ENCODE measurements at regions not wholly inside any gene's neighbourhood (a gene's known extent, or its start where the extent isn't known, plus 50 kb on each side); places are given as distances from the start of the nearest gene placed in this dataset.
"Not testable (repeated sequence)": the region's sequence is repeated elsewhere in the genome, so short reads cannot be mapped to it uniquely, and the experiment has no call there.

GRCh38 chr5:36407396-36407795 is 105.7 kb upstream of the RANBP3L start:
- intact Hi-C loops (cut with DNase I) = loop anchor here in 2 of 4 donors (10.0 kb wide), 2 partner anchors 97 to 143 kb away; no protein-coding TSS in a partner anchor
- H3K9me3 ChIP-seq = no peaks in the 10 kb centered on the region
- no peaks in the 10 kb centered on the region for H3K27me3 ChIP-seq
- no peak overlapping the region for H3K27ac ChIP-seq
- no peak for TF ChIP-seq EP300 (IDR thresholded peaks at IDR 0.05)
- H3K4me1 ChIP-seq (ENCODE audit: insufficient read depth) = peaks cover 4% of the 10 kb centered on the region
- no peaks in the 10 kb centered on the region for H3K36me3 ChIP-seq
- no peak for DNase-seq
- WGBS, 3 donors = 62 to 93% (median 67%) methylated on average over 2 of the region's 2 CpGs
- no peak overlapping the region for H3K4me3 ChIP-seq

DNA sequence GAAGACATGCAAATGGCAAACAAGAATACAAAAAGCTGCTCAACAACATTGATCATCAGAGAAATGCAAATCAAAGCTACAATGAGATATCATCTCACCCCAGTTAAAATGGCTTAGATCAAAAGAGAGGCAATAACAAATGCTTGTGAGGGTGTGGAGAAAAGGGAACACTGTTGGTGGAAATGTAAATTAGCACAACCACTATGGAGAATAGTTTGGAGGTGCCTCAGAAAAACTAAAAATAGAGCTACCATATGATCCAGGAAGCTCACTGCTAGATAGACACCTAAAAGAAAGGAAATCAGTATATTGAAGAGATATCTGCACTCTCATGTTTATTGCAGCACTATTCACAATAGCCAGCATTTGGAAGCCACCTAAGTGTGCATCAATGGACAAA is 108.0 kb upstream of the RANBP3L start:
- not testable (repeated sequence) for H3K36me3 ChIP-seq; H3K4me1 ChIP-seq (ENCODE audit: insufficient read depth); H3K27ac ChIP-seq; H3K4me3 ChIP-seq; H3K27me3 ChIP-seq; H3K9me3 ChIP-seq; DNase-seq
- intact Hi-C loops (cut with DNase I) = loop anchor here in 3 of 4 donors (10.0 kb wide), 4 partner anchors 95 to 455 kb away; no protein-coding TSS in a partner anchor

DNA sequence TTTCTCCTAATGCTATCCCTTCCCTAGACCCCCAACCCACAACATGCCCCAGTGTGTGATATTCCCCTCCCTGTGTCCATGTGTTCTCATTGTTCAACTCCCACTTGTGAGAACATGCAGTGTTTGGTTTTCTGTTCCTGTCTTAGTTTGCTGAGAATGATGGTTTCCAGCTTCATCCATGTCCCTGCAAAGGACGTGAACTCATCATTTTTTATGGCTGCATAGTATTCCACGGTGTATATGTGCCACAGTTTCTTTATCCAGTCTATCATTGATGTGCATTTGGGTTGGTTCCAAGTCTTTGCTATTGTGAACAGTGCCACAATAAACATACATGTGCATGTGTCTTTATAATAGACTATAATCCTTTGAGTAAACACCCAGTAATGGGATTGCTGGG is 109.0 kb upstream of the RANBP3L start:
- intact Hi-C loops (cut with DNase I) = loop anchor here in 2 of 4 donors (10.0 kb wide), 2 partner anchors 284 to 454 kb away; no protein-coding TSS in a partner anchor
- 88 to 100% (median 96%) methylated on average over 2 of the region's 2 CpGs for WGBS, 3 donors
- H3K27ac ChIP-seq; H3K4me3 ChIP-seq; H3K27me3 ChIP-seq; H3K36me3 ChIP-seq; DNase-seq; H3K4me1 ChIP-seq (ENCODE audit: insufficient read depth); H3K9me3 ChIP-seq: not testable (repeated sequence)

DNA sequence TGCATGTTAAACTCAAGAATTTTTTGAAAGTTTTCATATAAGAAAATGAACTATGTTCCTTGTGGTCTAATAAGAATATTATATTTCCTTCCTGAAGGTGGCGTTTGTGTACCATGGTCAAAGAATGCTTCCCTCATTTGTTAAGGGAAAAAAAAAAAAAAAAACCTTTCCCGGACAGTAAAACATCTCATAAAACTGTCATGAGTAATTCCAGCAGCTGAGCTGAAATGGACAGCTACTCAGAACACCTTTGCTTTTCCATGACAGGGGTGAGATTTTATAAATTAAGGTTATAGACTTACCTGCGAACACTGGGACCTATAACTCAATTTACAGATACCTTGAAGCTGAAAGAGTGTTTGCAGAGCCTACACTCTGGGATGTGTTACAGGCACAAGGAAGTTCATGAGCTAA is 113.2 kb upstream of the RANBP3L start:
- Histone ChIP-seq H3K4me1 (ENCODE audit: insufficient read depth) (no peaks in the 10 kb centered on the region), H3K4me3 (no peak overlapping the region), H3K27me3 (no peaks in the 10 kb centered on the region), H3K9me3 (no peaks in the 10 kb centered on the region), H3K36me3 (no peaks in the 10 kb centered on the region), H3K27ac (no peak overlapping the region)
- intact Hi-C loops (cut with DNase I) = loop anchor here in 3 of 4 donors (1.0 to 10.0 kb wide), 4 partner anchors 279 to 450 kb away; no protein-coding TSS in a partner anchor
- 18 to 19% (median 18%) methylated on average over 3 of the region's 3 CpGs for WGBS, 3 donors
- no peak for TF ChIP-seq EP300 (IDR thresholded peaks at IDR 0.05)
- TF ChIP-seq, protein P1, sequence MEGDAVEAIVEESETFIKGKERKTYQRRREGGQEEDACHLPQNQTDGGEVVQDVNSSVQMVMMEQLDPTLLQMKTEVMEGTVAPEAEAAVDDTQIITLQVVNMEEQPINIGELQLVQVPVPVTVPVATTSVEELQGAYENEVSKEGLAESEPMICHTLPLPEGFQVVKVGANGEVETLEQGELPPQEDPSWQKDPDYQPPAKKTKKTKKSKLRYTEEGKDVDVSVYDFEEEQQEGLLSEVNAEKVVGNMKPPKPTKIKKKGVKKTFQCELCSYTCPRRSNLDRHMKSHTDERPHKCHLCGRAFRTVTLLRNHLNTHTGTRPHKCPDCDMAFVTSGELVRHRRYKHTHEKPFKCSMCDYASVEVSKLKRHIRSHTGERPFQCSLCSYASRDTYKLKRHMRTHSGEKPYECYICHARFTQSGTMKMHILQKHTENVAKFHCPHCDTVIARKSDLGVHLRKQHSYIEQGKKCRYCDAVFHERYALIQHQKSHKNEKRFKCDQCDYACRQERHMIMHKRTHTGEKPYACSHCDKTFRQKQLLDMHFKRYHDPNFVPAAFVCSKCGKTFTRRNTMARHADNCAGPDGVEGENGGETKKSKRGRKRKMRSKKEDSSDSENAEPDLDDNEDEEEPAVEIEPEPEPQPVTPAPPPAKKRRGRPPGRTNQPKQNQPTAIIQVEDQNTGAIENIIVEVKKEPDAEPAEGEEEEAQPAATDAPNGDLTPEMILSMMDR (IDR thresholded peaks at IDR 0.05) = peak in 2 of 3 donors; percentile 35 to 58
- no peak for TF ChIP-seq POLR2A (IDR thresholded peaks at IDR 0.05)
- DNase-seq = no peak

DNA sequence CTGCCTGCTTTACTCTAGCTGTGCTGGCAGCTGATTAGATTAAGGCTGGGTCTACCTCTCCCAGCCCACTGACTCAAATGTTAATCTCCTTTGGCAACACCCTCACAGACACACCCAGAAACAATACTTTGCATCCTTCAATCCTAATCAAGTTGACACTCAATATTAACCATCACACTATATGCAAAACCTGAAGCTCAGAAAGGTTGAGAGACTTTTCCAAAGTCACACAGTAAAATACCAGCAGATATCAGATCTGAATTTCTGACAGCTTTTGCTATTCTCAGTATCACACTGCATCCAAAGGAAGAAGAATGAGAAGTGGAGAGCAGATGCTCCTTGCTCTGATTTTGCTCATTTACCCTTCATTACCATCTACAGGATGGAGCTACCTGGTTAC is 114.9 kb upstream of the RANBP3L start:
- Histone ChIP-seq H3K27me3 (no peaks in the 10 kb centered on the region), H3K36me3 (no peaks in the 10 kb centered on the region), H3K4me3 (no peak overlapping the region), H3K4me1 (ENCODE audit: insufficient read depth) (no peaks in the 10 kb centered on the region), H3K9me3 (no peaks in the 10 kb centered on the region), H3K27ac (no peak overlapping the region)
- intact Hi-C loops (cut with DNase I) = loop anchor here in 2 of 4 donors (2.0 to 10.0 kb wide), 3 partner anchors 274 to 448 kb away; no protein-coding TSS in a partner anchor
- no peak for DNase-seq
- TF ChIP-seq, protein P1 (IDR thresholded peaks at IDR 0.05) = no peak
- no peak for TF ChIP-seq POLR2A (IDR thresholded peaks at IDR 0.05)
- no peak for TF ChIP-seq EP300 (IDR thresholded peaks at IDR 0.05)

DNA sequence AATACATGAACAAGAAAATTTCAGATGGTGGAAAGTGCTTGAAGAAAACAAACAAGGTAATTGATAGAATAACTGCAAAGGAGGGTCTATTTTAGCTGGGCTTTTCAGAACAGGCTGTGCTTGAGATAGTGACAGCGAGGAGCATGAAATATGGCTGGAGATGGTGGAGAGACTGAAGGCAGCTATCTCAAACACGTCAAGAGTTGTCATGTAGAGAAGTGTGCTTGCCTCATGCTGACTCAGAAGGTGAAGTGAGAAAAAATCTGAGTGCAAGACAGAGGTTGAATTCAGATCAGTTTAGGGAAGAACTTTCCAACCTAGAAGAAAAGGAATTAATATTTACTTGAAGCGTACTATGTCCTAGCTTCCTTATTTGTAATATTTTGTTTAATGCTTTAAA is 115.5 kb upstream of the RANBP3L start:
- intact Hi-C loops (cut with DNase I) = loop anchor here in 2 of 4 donors (2.0 to 10.0 kb wide), 3 partner anchors 274 to 448 kb away; no protein-coding TSS in a partner anchor

More for the DNA sequence above, 115.5 kb upstream of the RANBP3L start:
- Histone ChIP-seq H3K27ac (no peak overlapping the region), H3K4me1 (ENCODE audit: insufficient read depth) (no peaks in the 10 kb centered on the region), H3K27me3 (no peaks in the 10 kb centered on the region), H3K4me3 (no peak overlapping the region), H3K9me3 (no peaks in the 10 kb centered on the region), H3K36me3 (no peaks in the 10 kb centered on the region)
- DNase-seq = no peak
- TF ChIP-seq, protein P1 (IDR thresholded peaks at IDR 0.05) = no peak
- TF ChIP-seq EP300 (IDR thresholded peaks at IDR 0.05) (no peak), POLR2A (IDR thresholded peaks at IDR 0.05) (no peak)
- WGBS, 3 donors = 62 to 76% (median 71%) methylated on average over 3 of the region's 3 CpGs
